K562 (cell line): ENCODE measurements at regions not wholly inside any gene's neighbourhood (a gene's known extent, or its start where the extent isn't known, plus 50 kb on each side); places are given as distances from the start of the nearest gene placed in this dataset.

ENCODE experiments used
- ATAC-seq: fragments of 200-7000 bp; cut with Tn5 transposase; 3 replicates; pipeline ENCODE4 v1.9.1; 2020; ENCODE audit warnings: moderate library complexity
- BruUV-seq: library from RNA; stranded (reverse); fragments of 400-500 nt; replicated peaks from 2 replicates; lab custom pipeline; 2021; lab: Mats Ljungman, UMichigan
- CTCF ChIA-PET: fragments of 300-600 bp; formaldehyde crosslinking; extraction: SDS; loops from one replicate; lab custom pipeline; 2021; ENCODE audit warnings: low intra/inter-chr PET ratio; lab: Yijun Ruan, JAX
- POLR2A ChIA-PET: fragments of 300-600, 350-650 bp; sonication (Branson Sonifier 250); formaldehyde crosslinking; extraction: SDS; loops from one replicate; lab custom pipeline; 2021; ENCODE audit warnings: antibody characterized with exemption, inconsistent platforms; lab: Yijun Ruan, JAX
- DNase-seq, 4 experiments: peaks; one replicate each; pipeline versions ENCODE4 v3.0.0 to v3.0.0-alpha.2; 2011 to 2018; ENCODE audit warnings: low spot score in 3 of 4, mixed read lengths in 3 of 4; ENCODE audit errors: extremely low read depth in 1 of 4
- FAIRE-seq: peaks from 2 replicates; lab custom pipeline; 2011; peaks lifted over from hg19 to GRCh38; lab: Jason Lieb, UNC
- H2AFZ ChIP-seq: 2 replicates; pipeline ENCODE4 v1.6.0; 2011; ENCODE audit warnings: low read depth, low read length, control low read depth, inconsistent platforms
- H3K27ac ChIP-seq: fragments of 200-600 bp; 3 replicates; pipeline ENCODE4 v1.8.0; 2011; ENCODE audit warnings: low read depth, mild to moderate bottlenecking, control low read depth, inconsistent platforms, low read length, moderate library complexity, mixed read lengths; ENCODE audit errors: extremely low read depth
- H3K27me3 ChIP-seq, 2 experiments: fragments of 300-600 bp in 1 of 2; 2 replicates in 1 of 2; 3 replicates in 1 of 2; pipeline versions ENCODE4 v1.6.0 to v1.8.0; 2011; ENCODE audit warnings: inconsistent platforms in 2 of 2, low read length in 2 of 2, mild to moderate bottlenecking in 1 of 2, mixed read lengths in 1 of 2, moderate library complexity in 1 of 2; ENCODE audit not compliant: control insufficient read depth in 2 of 2, insufficient read depth in 2 of 2
- H3K36me3 ChIP-seq: fragments of 300-600 bp; 3 replicates; pipeline ENCODE4 v1.8.0; 2011; ENCODE audit warnings: mild to moderate bottlenecking, low read length, inconsistent platforms; ENCODE audit not compliant: control insufficient read depth, insufficient read depth
- H3K4me1 ChIP-seq, 2 experiments: fragments of 200-600 bp in 1 of 2; replicated peaks in 1 of 2; 2 replicates in 1 of 2; 3 replicates in 1 of 2; pipeline versions ENCODE4 v1.5.1 to v1.8.0; 2011; ENCODE audit warnings: inconsistent platforms in 2 of 2, low read length in 2 of 2, mild to moderate bottlenecking in 1 of 2, mixed read lengths in 1 of 2, moderate library complexity in 1 of 2; ENCODE audit not compliant: control insufficient read depth in 2 of 2, insufficient read depth in 2 of 2
- H3K4me2 ChIP-seq: 2 replicates; pipeline ENCODE4 v1.6.1; 2011; ENCODE audit warnings: low read length, control low read depth, inconsistent platforms, mixed read lengths; ENCODE audit not compliant: insufficient read depth
- H3K4me3 ChIP-seq: fragments of 200-600 bp; sonication (generic), shearing (Covaris generic); 2 replicates; pipeline ENCODE4 v1.5.1; 2016; ENCODE audit warnings: control low read depth, inconsistent platforms
- H3K79me2 ChIP-seq: fragments of 200-600 bp; 3 replicates; pipeline ENCODE4 v1.8.0; 2011; ENCODE audit warnings: low read length, inconsistent platforms; ENCODE audit not compliant: control insufficient read depth, insufficient read depth
- H3K9ac ChIP-seq, 2 experiments: 2 replicates each; pipeline versions ENCODE4 v1.6.0 to v1.6.1; 2011; ENCODE audit warnings: low read depth in 2 of 2, low read length in 2 of 2, control low read depth in 1 of 2, inconsistent platforms in 1 of 2, mild to moderate bottlenecking in 1 of 2, mixed read lengths in 1 of 2; ENCODE audit not compliant: insufficient read depth in 1 of 2
- H3K9me1 ChIP-seq: one replicate; pipeline ENCODE4 v1.6.0; 2011; ENCODE audit warnings: inconsistent platforms, mild to moderate bottlenecking, low read length, moderate library complexity; ENCODE audit not compliant: control insufficient read depth, insufficient read depth
- H3K9me3 ChIP-seq: replicated peaks from 2 replicates; pipeline ENCODE4 v1.5.1; 2011; ENCODE audit warnings: low read depth, low read length, inconsistent platforms; ENCODE audit not compliant: control insufficient read depth, insufficient read depth
- H4K20me1 ChIP-seq: replicated peaks from 2 replicates; pipeline ENCODE4 v1.6.1; 2011; ENCODE audit warnings: low read length, inconsistent platforms, mixed read lengths; ENCODE audit not compliant: control insufficient read depth, insufficient read depth
- IRF2 ChIP-seq: sonication (generic); formaldehyde crosslinking; IDR thresholded peaks from 2 replicates; pipeline ENCODE4 v1.8.1; 2022; ENCODE audit warnings: mild to moderate bottlenecking, missing genetic modification reagents
- TRIM28 ChIP-seq: fragments of 450-650 bp; IDR thresholded peaks from 2 replicates; pipeline ENCODE4 v1.6.1; 2017
- ZNF77 ChIP-seq: fragments of 250-450 bp; sonication (Bioruptor Pico); IDR thresholded peaks from 2 replicates; pipeline ENCODE4 v1.5.0; 2020
- WGBS: fragments of 100-300 bp; shearing (Covaris generic); methylation state at CpG from one replicate; pipeline ENCODE4 v1.1.6; 2016; ENCODE audit warnings: low coverage, mixed read lengths; ENCODE audit not compliant: insufficient coverage; ENCODE audit errors: missing lambda C conversion rate; 5-methylcytosine and 5-hydroxymethylcytosine counted together
- in situ Hi-C: fragments of 300-500 bp; cut with MboI; formaldehyde crosslinking; loops from 4 replicates; pipeline ENCODE4 v1.15.0; 2018; ENCODE audit warnings: inconsistent platforms, mixed read lengths
- intact Hi-C: fragments of 100-400 bp; cut with micrococcal nuclease; formaldehyde crosslinking; loops from 2 replicates; pipeline ENCODE4 v1.14.2; 2022
- TF ChIP-seq, protein P1 (sequence below): fragments of 250-450 bp; sonication (Bioruptor Pico); IDR thresholded peaks from 2 replicates; pipeline ENCODE4 v1.5.0; 2021; ENCODE audit warnings: mild to moderate bottlenecking, borderline replicate concordance
- TF ChIP-seq, protein P2 (sequence below): IDR thresholded peaks from 2 replicates; pipeline ENCODE4 v1.6.1; 2011; ENCODE audit not compliant: insufficient read length; ENCODE audit errors: extremely low read depth

DNA sequence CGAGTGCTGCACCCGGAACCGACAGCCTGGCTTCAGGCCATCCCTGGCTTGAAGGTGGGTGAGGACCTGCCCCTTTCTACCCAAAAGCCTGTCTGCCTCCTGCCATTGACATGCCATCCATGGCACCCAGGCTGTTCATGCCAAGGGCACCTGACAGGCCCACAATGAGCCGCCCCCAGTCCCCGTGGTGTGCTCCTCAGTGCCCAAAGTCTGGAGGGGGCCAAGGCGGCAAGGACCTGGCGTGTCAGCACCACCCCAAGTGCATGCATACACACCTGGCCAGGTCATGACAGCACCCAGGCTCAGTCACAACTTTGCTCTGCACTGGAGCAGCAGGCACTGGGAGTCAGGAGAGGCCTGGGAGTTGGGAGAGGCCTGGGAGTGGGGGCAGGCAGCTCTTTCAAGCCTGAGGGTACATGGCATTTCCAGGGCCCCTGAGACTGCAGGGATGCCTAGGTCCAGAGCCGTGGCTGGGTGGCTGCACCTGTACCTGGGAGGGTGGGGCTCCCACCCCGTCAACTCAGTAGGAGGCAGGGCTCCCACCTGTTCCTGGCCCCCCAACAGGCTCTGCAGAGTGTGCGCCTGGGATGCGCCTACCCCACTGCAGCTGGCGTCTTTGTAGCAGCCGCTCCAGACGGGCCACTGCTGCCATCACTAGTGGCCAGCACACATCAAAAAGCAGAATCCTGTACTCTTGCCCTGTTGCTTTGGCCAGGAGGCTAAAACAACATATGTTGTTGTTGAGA, 71.7 kb downstream of the ZNF467 start:
- no peaks in the 10 kb centered on the region for H3K79me2 ChIP-seq
- WGBS = 19% methylated on average over 14 of the region's 14 CpGs
- peaks cover 3 to 7% of the 10 kb centered on the region in 2 experiments; a peak in 1 of 5 replicates for H3K27me3 ChIP-seq
- H3K4me1 ChIP-seq = peaks cover 3 to 11% of the 10 kb centered on the region in 2 experiments; a peak in 2 of 5 replicates
- H2AFZ ChIP-seq = no peak overlapping the region; the same call in 1 of the 2 replicates
- FAIRE-seq (no peak), ATAC-seq (no peak), DNase-seq (no peak)
- intact Hi-C loops (loop anchor here (5.0 kb wide), 1 partner anchor 39 kb away; no protein-coding TSS in a partner anchor), in situ Hi-C loops (no loop called here)
- TF ChIP-seq, protein P1, sequence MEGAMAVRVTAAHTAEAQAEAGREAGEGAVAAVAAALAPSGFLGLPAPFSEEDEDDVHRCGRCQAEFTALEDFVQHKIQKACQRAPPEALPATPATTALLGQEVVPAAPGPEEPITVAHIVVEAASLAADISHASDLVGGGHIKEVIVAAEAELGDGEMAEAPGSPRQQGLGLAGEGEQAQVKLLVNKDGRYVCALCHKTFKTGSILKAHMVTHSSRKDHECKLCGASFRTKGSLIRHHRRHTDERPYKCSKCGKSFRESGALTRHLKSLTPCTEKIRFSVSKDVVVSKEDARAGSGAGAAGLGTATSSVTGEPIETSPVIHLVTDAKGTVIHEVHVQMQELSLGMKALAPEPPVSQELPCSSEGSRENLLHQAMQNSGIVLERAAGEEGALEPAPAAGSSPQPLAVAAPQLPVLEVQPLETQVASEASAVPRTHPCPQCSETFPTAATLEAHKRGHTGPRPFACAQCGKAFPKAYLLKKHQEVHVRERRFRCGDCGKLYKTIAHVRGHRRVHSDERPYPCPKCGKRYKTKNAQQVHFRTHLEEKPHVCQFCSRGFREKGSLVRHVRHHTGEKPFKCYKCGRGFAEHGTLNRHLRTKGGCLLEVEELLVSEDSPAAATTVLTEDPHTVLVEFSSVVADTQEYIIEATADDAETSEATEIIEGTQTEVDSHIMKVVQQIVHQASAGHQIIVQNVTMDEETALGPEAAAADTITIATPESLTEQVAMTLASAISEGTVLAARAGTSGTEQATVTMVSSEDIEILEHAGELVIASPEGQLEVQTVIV (CRISPR knock-in tag) = no peak
- TF ChIP-seq, protein P2, sequence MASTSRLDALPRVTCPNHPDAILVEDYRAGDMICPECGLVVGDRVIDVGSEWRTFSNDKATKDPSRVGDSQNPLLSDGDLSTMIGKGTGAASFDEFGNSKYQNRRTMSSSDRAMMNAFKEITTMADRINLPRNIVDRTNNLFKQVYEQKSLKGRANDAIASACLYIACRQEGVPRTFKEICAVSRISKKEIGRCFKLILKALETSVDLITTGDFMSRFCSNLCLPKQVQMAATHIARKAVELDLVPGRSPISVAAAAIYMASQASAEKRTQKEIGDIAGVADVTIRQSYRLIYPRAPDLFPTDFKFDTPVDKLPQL = no peak
- TF ChIP-seq IRF2 (0 out of 2 replicates have a peak, but pooled peaks have one; percentile 41), TRIM28 (no peak), ZNF77 (CRISPR knock-in tag) (no peak)
- ChIA-PET POLR2A (no interaction called here), CTCF (no interaction called here)
- H3K36me3 ChIP-seq = no peaks in the 10 kb centered on the region
- H3K9me1 ChIP-seq = no peaks in the 10 kb centered on the region
- no peak overlapping the region for H3K27ac ChIP-seq
- no TSS peak for BruUV-seq
- H3K4me2 ChIP-seq = no peak overlapping the region
- H3K9me3 ChIP-seq = no peaks in the 10 kb centered on the region; the same call in 1 of the 2 replicates
- H3K9ac ChIP-seq = no peak overlapping the region
- no peaks in the 10 kb centered on the region for H4K20me1 ChIP-seq
- H3K4me3 ChIP-seq = no peak overlapping the region
